Astrocyte (in vitro differentiated cells and primary cell): ENCODE measurements at regions not wholly inside any gene's neighbourhood (a gene's known extent, or its start where the extent isn't known, plus 50 kb on each side); places are given as distances from the start of the nearest gene placed in this dataset.

Experiments
- DNase-seq: peaks from one replicate; pipeline ENCODE4 v3.0.0-alpha.2; 2010; ENCODE audit warnings: low read depth
- FAIRE-seq: peaks from 2 replicates; lab custom pipeline; 2011; peaks lifted over from hg19 to GRCh38; lab: Jason Lieb, UNC
- H2AFZ ChIP-seq: 2 replicates; pipeline ENCODE4 v1.6.0; 2012; ENCODE audit warnings: low read depth, low read length, inconsistent platforms
- H3K27ac ChIP-seq: 2 replicates; pipeline ENCODE4 v1.5.1; 2011; ENCODE audit warnings: low read depth, low read length, inconsistent platforms
- H3K27me3 ChIP-seq: 2 replicates; pipeline ENCODE4 v1.6.0; 2011; ENCODE audit warnings: low read length, inconsistent platforms; ENCODE audit not compliant: insufficient read depth
- H3K36me3 ChIP-seq: 2 replicates; pipeline ENCODE4 v1.5.1; 2011; ENCODE audit warnings: low read length, inconsistent platforms; ENCODE audit not compliant: insufficient read depth
- H3K4me1 ChIP-seq: 2 replicates; pipeline ENCODE4 v1.5.1; 2011; ENCODE audit warnings: low read length, inconsistent platforms; ENCODE audit not compliant: insufficient read depth
- H3K4me2 ChIP-seq: 2 replicates; pipeline ENCODE4 v1.6.0; 2012; ENCODE audit warnings: low read length, inconsistent platforms
- H3K4me3 ChIP-seq: 2 replicates; pipeline ENCODE4 v1.5.1; 2011; ENCODE audit warnings: low read depth, mild to moderate bottlenecking, low read length, inconsistent platforms; ENCODE audit not compliant: insufficient read depth
- H3K79me2 ChIP-seq: 2 replicates; pipeline ENCODE4 v1.6.0; 2012; ENCODE audit warnings: mild to moderate bottlenecking, low read length, inconsistent platforms; ENCODE audit not compliant: insufficient read depth
- H3K9ac ChIP-seq: 2 replicates; pipeline ENCODE4 v1.6.0; 2012; ENCODE audit warnings: mild to moderate bottlenecking, low read length, inconsistent platforms
- H3K9me3 ChIP-seq: 2 replicates; pipeline ENCODE4 v1.5.1; 2012; ENCODE audit warnings: low read depth, mild to moderate bottlenecking, low read length, inconsistent platforms; ENCODE audit not compliant: insufficient read depth
- H4K20me1 ChIP-seq: 2 replicates; pipeline ENCODE4 v1.6.0; 2012; ENCODE audit warnings: low read length, inconsistent platforms; ENCODE audit not compliant: insufficient read depth
- H3K27ac Mint-ChIP-seq: one replicate; pipeline ENCODE4 v1.8.0; 2021; ENCODE audit warnings: mild to moderate bottlenecking, mixed read lengths; ENCODE audit not compliant: unreplicated experiment
- H3K27me3 Mint-ChIP-seq: one replicate; pipeline ENCODE4 v1.8.0; 2021; ENCODE audit warnings: low read depth, mixed read lengths; ENCODE audit not compliant: unreplicated experiment
- H3K36me3 Mint-ChIP-seq: one replicate; pipeline ENCODE4 v1.8.0; 2021; ENCODE audit warnings: low read depth, mixed read lengths; ENCODE audit not compliant: unreplicated experiment
- H3K4me1 Mint-ChIP-seq: one replicate; pipeline ENCODE4 v1.8.0; 2021; ENCODE audit warnings: low read depth, mixed read lengths; ENCODE audit not compliant: unreplicated experiment
- H3K4me3 Mint-ChIP-seq: one replicate; pipeline ENCODE4 v1.8.0; 2021; ENCODE audit warnings: mild to moderate bottlenecking, moderate library complexity, mixed read lengths; ENCODE audit not compliant: unreplicated experiment
- H3K9me3 Mint-ChIP-seq: one replicate; pipeline ENCODE4 v1.8.0; 2021; ENCODE audit warnings: mild to moderate bottlenecking, mixed read lengths; ENCODE audit not compliant: unreplicated experiment
- EZH2 ChIP-seq: IDR thresholded peaks from 2 replicates; pipeline ENCODE4 v1.6.1; 2012; ENCODE audit warnings: mild to moderate bottlenecking, low read length, inconsistent platforms; ENCODE audit not compliant: insufficient read depth
- TF ChIP-seq, protein P1 (sequence below): IDR thresholded peaks from 2 replicates; pipeline ENCODE4 v1.5.1; 2011; ENCODE audit warnings: low read depth, mild to moderate bottlenecking, inconsistent platforms, low read length, moderate library complexity; ENCODE audit not compliant: insufficient read depth

DNA sequence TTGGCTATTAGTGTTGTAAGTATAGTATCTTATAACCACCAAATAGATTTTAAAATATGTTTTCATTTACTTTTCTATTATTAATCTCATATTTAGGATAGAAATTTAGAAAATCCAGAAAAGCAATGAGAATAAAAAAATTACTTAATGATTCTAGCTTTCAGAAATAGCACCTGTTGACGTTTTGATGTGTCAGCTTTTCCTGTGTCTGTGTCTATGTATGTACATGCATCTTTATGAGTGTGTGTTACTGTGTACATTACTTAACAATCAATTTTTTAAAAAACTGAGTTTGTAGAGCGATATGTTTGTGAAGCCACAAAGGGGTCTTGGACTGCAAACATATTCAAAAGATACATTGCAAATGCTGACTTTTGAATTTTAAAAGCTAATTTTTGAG, 526.9 kb downstream of the BCKDHB start:
- no peaks in the 10 kb centered on the region for H3K27me3 Mint-ChIP-seq
- TF ChIP-seq, protein P1, sequence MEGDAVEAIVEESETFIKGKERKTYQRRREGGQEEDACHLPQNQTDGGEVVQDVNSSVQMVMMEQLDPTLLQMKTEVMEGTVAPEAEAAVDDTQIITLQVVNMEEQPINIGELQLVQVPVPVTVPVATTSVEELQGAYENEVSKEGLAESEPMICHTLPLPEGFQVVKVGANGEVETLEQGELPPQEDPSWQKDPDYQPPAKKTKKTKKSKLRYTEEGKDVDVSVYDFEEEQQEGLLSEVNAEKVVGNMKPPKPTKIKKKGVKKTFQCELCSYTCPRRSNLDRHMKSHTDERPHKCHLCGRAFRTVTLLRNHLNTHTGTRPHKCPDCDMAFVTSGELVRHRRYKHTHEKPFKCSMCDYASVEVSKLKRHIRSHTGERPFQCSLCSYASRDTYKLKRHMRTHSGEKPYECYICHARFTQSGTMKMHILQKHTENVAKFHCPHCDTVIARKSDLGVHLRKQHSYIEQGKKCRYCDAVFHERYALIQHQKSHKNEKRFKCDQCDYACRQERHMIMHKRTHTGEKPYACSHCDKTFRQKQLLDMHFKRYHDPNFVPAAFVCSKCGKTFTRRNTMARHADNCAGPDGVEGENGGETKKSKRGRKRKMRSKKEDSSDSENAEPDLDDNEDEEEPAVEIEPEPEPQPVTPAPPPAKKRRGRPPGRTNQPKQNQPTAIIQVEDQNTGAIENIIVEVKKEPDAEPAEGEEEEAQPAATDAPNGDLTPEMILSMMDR = no peak
- TF ChIP-seq EZH2 = no peak

DNA sequence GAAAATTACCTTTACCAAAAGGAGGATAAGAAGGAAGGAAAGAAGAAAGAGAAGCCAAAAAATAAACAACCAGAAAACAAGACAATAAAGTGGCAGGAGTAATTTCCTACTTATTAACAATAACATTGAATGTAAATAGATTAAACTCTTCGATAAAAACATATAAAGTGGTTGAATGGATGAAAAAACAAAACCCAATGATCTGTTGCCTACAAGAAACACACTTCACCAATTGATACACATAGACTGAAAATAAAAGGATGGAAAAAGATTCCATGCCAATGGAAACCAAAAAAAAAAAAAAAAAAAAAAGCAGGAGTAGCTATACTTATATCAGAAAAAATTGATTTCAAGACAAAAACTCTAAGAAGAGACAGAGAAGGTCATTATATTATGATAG, 518.9 kb downstream of the BCKDHB start:
- no peaks in the 10 kb centered on the region for H3K36me3 ChIP-seq
- H3K4me3 ChIP-seq = no peak overlapping the region
- no peak overlapping the region for H3K9ac ChIP-seq
- no peak for TF ChIP-seq EZH2
- TF ChIP-seq, protein P1 = no peak
- no peaks in the 10 kb centered on the region for H3K27me3 ChIP-seq
- Mint-ChIP-seq H3K4me1 (peaks cover 3% of the 10 kb centered on the region), H3K27me3 (no peaks in the 10 kb centered on the region), H3K36me3 (no peaks in the 10 kb centered on the region), H3K4me3 (no peak overlapping the region), H3K27ac (no peak overlapping the region), H3K9me3 (peaks cover 4% of the 10 kb centered on the region)
- DNase-seq = no peak
- no peak overlapping the region for H3K4me2 ChIP-seq
- H4K20me1 ChIP-seq = no peaks in the 10 kb centered on the region
- H2AFZ ChIP-seq = no peak overlapping the region
- no peaks in the 10 kb centered on the region for H3K9me3 ChIP-seq
- no peaks in the 10 kb centered on the region for H3K4me1 ChIP-seq
- no peaks in the 10 kb centered on the region for H3K79me2 ChIP-seq
- no peak overlapping the region for H3K27ac ChIP-seq
- no peak for FAIRE-seq

More for the DNA sequence above, 526.9 kb downstream of the BCKDHB start:
- Mint-ChIP-seq H3K4me1 (peaks cover 7% of the 10 kb centered on the region), H3K36me3 (no peaks in the 10 kb centered on the region), H3K9me3 (no peaks in the 10 kb centered on the region), H3K27ac (no peak overlapping the region), H3K4me3 (no peak overlapping the region)
- Histone ChIP-seq H4K20me1 (no peaks in the 10 kb centered on the region), H3K4me1 (peaks cover 4% of the 10 kb centered on the region), H2AFZ (no peak overlapping the region), H3K9ac (no peak overlapping the region), H3K27me3 (no peaks in the 10 kb centered on the region), H3K4me2 (no peak overlapping the region), H3K27ac (no peak overlapping the region), H3K79me2 (no peaks in the 10 kb centered on the region), H3K4me3 (no peak overlapping the region), H3K9me3 (no peaks in the 10 kb centered on the region), H3K36me3 (no peaks in the 10 kb centered on the region)
- DNase-seq (no peak), FAIRE-seq (no peak)

DNA sequence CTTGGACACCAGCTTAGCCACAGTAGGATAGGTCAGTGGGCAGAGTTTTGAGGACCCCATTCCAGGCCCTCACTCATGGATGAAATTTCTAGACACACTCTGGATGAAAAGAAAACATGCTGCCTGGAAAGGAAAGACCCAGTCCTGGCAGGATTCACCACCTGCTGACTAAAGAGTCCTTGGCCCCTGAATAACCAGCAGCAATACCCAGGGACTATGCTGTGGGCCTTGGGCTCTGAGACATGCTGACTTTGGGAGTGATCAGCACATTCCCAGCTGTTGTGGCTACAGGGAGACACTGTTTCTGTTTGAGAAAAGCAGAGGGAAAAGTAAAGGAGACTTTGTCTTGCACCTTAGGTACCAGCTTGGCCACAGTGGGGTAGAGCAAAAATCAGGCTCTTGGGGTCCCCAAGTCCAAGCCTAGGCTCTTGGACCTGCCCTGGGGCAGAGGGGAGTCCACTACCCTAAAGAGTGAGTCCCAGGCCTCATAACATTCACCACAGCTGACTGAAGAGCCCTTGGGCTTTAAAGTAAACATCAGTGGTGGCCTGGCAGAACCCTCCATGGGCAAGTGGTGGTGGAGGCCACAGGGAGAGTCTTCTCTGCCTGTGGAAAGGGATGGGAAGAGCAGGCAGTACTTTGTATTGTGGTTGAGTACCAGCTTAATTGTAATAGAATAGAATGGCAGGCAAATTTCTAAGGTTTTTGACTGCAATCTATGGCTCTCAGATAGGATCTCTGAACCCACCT, 516.8 kb downstream of the BCKDHB start:
- no peaks in the 10 kb centered on the region for H3K79me2 ChIP-seq
- peaks cover 4% of the 10 kb centered on the region for H3K9me3 Mint-ChIP-seq
- no peaks in the 10 kb centered on the region for H3K27me3 Mint-ChIP-seq
- no peak overlapping the region for H3K9ac ChIP-seq
- no peaks in the 10 kb centered on the region for H3K36me3 ChIP-seq
- DNase-seq = no peak
- TF ChIP-seq, protein P1 = no peak
- TF ChIP-seq EZH2 = no peak
- no peak overlapping the region for H3K4me3 Mint-ChIP-seq
- H3K36me3 Mint-ChIP-seq = no peaks in the 10 kb centered on the region
- H3K4me1 ChIP-seq = peaks cover 5% of the 10 kb centered on the region
- no peak overlapping the region for H3K27ac ChIP-seq
- H3K9me3 ChIP-seq = no peaks in the 10 kb centered on the region
- no peak overlapping the region for H2AFZ ChIP-seq
- no peak overlapping the region for H3K4me2 ChIP-seq
- H4K20me1 ChIP-seq = no peaks in the 10 kb centered on the region
- no peak overlapping the region for H3K27ac Mint-ChIP-seq
- no peak overlapping the region for H3K4me3 ChIP-seq
- peaks cover 3% of the 10 kb centered on the region for H3K4me1 Mint-ChIP-seq
- no peak for FAIRE-seq
- H3K27me3 ChIP-seq = no peaks in the 10 kb centered on the region
